ENCODE measurements at regions not wholly inside any gene's neighbourhood (a gene's known extent, or its start where the extent isn't known, plus 50 kb on each side); places are given as distances from the start of the nearest gene placed in this dataset.
"Not testable (repeated sequence)": the region's sequence is repeated elsewhere in the genome, so short reads cannot be mapped to it uniquely, and the experiment has no call there.

DNA sequence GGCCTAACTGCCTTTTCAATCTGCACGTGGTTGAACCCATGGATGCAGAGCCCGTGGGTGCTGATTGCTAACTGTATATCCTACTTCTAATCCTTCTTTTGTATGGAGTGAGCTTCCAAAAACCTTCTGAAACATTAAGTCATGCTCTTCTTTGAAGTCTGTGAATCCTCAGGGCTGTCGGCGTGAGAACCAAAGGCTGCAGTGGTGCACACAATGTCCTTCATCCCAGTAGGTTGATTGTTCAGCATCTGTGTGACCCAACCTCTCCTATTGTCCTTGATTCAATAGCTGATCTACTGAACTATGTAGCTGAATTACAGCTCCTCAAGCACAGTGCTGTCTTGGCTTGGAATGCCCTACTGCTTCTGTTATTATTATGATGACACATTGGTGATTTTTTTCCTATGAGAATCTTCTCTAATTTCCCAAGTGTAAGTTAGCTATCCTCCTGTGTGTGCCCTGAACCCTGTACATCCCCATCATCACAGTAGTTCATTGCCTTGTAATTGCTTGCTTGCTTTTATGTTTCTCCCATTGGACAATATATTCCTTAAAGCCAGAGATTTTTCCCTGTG lies 294.6 kb downstream of the TRIML1 start:
- DNase-seq (ENCODE audit: low read depth, low spot score): no peak

DNA sequence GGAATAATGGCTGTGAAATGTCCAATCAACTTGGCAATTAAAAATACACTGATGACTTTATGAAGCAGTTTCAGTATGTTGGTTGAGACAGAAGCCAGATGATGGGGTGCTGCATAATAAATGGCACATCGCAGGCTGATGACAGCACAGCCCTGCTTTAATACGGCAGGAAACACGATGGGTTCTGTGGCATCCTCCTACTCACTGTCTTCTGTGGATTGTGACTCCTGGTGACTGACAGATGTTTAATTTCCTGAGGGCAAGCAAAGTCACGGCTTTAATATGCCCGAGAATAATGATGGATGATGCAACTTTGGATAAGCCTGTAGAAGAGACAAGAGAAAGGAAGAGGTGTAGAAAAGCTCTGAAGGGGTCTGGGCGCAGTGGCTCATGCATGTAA lies 295.4 kb downstream of the TRIML1 start:
- no peak for DNase-seq (ENCODE audit: low read depth, low spot score)

DNA sequence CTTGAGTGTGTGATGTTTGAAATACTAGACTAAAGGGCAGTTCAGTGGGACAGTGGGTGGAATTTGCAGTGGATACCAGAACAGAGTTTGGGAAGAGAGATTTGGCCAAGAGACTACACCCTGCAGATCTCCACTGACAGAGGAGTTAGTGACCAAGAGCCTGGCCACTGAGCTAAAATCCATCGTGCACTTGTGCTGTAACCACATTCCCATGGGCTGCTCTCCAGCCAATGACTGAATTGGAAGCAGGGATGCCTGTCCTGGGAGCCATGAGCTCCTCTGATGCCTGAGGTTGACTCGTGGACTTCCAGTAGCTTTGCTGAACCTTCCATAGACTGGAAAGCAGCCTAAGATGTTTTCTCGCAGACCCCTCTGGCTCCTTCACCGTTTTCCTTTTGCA lies 296.1 kb downstream of the TRIML1 start:
- DNase-seq (ENCODE audit: low read depth, low spot score): no peak

DNA sequence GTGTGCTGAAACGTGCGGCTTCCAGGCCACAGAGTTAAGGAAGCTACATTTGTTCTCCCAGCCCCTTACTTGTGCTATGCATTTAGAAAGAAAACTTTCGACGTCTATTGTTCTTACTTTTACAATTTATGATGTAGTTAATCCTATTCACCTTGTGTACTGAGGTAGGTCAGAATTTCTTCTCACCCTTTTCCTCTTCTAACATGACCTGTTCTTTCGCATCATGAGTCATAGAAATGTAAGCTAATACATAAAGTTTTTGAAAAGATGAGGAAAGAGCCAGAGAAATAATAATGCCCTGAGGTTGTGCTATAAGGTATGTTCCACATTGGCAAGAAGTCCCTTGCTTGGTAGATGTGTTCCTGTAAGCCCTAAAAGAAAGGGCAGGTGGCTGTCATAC lies 298.3 kb downstream of the TRIML1 start:
- DNase-seq (ENCODE audit: low read depth, low spot score): no peak

DNA sequence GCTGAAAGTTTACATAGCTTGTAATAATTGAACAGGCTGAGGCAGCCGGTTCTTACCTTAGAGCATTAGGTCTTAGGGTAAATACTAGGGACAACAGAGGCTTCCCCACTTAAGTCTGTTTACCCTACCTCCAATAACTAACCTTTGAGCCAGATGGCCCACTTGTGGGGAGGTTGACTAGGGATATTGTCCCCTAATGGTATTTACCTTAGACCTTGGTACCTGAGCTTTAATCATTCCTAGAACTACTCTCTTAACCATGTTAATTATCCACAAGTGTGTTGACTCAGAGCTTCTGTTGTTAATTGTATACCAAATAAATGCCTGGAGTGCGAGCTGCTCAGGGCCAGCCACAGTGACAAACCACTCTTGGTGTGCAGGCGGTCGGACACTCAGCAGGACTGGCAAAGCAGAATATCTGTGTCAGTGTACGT lies 299.2 kb downstream of the TRIML1 start:
- not testable (repeated sequence) for DNase-seq (ENCODE audit: low read depth, low spot score)

DNA sequence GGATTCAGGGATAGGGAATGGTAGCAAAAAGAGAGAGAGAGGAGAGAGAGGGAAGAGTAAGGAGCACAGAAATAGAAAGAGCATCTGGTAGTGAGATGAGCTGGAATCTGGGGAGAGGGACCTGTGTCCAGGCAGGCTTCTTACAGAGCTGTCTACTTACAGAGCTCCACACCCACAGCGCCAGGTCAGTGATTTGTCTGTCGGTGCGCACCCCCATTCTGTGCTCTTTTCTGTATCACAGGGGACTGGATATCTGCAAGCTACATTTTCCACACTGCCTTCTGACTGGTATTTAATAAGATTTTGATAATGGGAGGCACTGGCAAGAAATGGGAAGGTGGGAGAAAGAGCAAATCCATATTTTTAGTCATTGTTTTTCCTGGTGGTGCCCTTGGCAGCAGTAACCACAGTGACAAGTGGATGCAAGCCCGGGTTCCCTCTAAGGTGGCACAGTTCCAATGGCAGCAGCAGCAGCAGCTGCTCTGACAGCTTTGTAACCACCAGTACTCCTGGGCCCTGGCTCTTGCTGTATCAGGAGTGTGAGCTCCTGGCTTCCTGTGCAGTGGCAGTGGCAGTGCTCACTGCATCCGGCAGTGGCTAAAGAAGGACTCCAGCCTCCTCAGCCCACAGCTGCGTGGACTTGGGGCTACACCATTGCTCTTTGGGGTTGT lies 300.5 kb downstream of the TRIML1 start:
- DNase-seq (ENCODE audit: low read depth, low spot score): no peak

GRCh38 chr4:188444500-188444899 lies 305.3 kb downstream of the TRIML1 start:
- no peak for DNase-seq (ENCODE audit: low read depth, low spot score)

DNA sequence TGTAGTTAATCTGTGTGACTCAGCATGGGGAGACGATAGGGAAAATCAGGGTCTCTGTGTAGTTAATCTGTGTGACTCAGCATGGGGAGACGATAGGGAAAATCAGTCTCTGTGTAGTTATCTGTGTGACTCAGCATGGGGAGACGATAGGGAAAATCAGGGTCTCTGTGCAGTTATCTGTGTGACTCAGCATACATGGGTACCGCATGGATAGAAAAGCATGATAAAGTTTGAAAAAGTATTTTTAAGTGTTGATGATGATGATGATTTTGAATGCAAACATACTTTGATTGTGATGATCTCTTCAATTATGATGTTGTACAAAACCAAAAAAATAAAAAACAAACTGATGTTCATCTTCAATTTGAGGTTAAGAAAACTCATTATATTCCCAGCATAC lies 309.8 kb downstream of the TRIML1 start:
- not testable (repeated sequence) for DNase-seq (ENCODE audit: low read depth, low spot score)

GRCh38 chr4:188450571-188450970 lies 311.3 kb downstream of the TRIML1 start:
- no peak for DNase-seq (ENCODE audit: low read depth, low spot score)

GRCh38 chr4:188452097-188452496 lies 312.9 kb downstream of the TRIML1 start:
- peak; percentile 38 for DNase-seq (ENCODE audit: low read depth, low spot score)

GRCh38 chr4:188454575-188454974 lies 315.3 kb downstream of the TRIML1 start:
- DNase-seq (ENCODE audit: low read depth, low spot score): peak; percentile 55

DNA sequence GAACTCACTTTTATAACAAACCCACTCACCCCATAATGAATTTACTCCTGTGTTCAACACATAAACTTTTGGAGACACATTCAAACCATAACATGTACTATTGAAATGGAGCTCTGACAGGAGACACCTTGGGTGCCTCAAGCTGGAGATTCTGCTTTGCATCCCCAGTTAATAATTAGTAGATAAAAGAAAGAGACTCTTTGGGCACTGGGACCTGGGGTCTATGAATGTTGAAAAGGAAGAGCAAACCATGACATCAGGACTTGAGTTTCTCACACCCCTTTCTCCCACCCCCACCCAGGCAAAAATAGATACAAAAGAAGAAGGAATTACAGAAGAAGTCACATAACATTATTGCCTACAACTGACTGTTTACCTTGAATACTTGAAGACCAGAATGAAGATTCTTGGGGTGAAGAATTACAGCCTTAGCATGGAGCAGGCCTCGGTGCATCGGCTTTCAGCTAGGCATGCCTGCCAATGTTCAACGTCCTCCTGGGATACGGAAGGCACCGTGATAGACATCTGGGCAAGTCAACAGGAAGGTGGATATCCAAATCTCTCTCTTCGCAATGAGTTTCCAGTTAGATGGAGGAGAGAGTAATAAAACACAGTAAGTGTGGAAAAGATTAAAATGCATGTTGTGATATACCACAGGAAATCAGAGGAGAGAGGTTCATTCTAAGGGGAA lies 316.0 kb downstream of the TRIML1 start:
- no peak for DNase-seq (ENCODE audit: low read depth, low spot score)

DNA sequence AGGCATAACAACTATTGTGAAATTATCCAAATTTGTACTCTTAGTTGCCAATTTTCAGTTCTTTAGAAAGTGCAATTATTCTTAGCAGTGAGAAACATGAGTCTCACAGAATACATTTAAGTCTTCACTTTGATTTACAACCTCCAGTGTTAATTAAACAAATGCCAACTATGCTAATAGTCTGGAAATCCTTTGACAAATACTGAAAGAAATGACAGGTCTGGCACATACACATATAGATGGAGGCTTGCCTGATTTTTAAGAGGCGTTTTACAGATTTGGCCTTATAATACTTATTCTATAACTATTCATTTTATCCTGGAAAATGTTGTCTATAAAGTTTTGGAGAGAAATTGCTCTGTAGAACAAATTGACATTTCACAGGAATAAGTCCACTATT lies 320.1 kb downstream of the TRIML1 start:
- DNase-seq (ENCODE audit: low read depth, low spot score): no peak

GRCh38 chr4:188463909-188464308 lies 324.7 kb downstream of the TRIML1 start:
- DNase-seq (ENCODE audit: low read depth, low spot score): no peak

- no peak for DNase-seq (ENCODE audit: low read depth, low spot score)
Measured at GRCh38 chr4:188466001-188466400, 326.8 kb downstream of the TRIML1 start.

GRCh38 chr4:188484256-188484655 lies 345.0 kb downstream of the TRIML1 start:
- DNase-seq (ENCODE audit: low read depth, low spot score): no peak

GRCh38 chr4:188485906-188486305 lies 346.7 kb downstream of the TRIML1 start:
- DNase-seq (ENCODE audit: low read depth, low spot score): no peak

DNA sequence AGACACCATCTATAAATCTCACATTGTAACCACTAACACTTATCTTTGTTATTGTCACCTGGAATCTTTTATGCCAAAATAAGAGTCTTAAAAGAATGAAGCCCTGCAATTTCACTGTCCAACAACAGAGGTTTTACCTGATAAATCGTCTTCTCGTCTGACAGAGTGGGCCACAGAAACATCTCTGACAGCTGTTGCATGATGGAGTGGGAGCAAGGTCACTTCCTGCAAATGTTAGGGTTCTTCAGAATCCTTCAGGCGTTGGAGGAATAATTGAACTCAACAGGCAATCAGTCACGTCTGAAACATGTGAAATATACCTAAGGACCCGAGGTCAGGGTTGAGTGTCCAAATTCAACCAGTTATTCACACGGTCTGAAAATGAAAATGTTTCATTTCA lies 353.6 kb downstream of the TRIML1 start:
- no peak for DNase-seq (ENCODE audit: low read depth, low spot score)

- DNase-seq (ENCODE audit: low read depth, low spot score): no peak
Measured at GRCh38 chr4:188495169-188495568, 355.9 kb downstream of the TRIML1 start.

GRCh38 chr4:188511431-188511830 lies 372.2 kb downstream of the TRIML1 start:
- no peak for DNase-seq (ENCODE audit: low read depth, low spot score)

- no peak for DNase-seq (ENCODE audit: low read depth, low spot score)
Measured at GRCh38 chr4:188532751-188533150, 393.5 kb downstream of the TRIML1 start.

GRCh38 chr4:188534297-188534696 lies 395.1 kb downstream of the TRIML1 start:
- no peak for DNase-seq (ENCODE audit: low read depth, low spot score)

- DNase-seq (ENCODE audit: low read depth, low spot score): no peak
Measured at GRCh38 chr4:188534917-188535316, 395.7 kb downstream of the TRIML1 start.

All from ELF-1 (cell line).